GM12892 (cell line): ENCODE measurements at regions not wholly inside any gene's neighbourhood (a gene's known extent, or its start where the extent isn't known, plus 50 kb on each side); places are given as distances from the start of the nearest gene placed in this dataset.

Experiments used
- POLR2A ChIP-seq: IDR thresholded peaks from 2 replicates; pipeline ENCODE4 v1.6.1; 2011; ENCODE audit warnings: low read depth, low read length, control low read depth
- POLR2AphosphoS5 ChIP-seq: IDR thresholded peaks from 2 replicates; pipeline ENCODE4 v1.6.1; 2011; ENCODE audit warnings: low read depth, low read length, control low read depth
- TAF1 ChIP-seq: IDR thresholded peaks from 2 replicates; pipeline ENCODE4 v1.6.1; 2011; ENCODE audit warnings: low read depth, mild to moderate bottlenecking, control low read depth, low read length, borderline replicate concordance

- TF ChIP-seq TAF1 (no peak), POLR2A (no peak), POLR2AphosphoS5 (no peak)
Measured at GRCh38 chrX:40389555-40389954, 191.2 kb upstream of the ATP6AP2 start.
